ENCODE measurements at regions not wholly inside any gene's neighbourhood (a gene's known extent, or its start where the extent isn't known, plus 50 kb on each side); places are given as distances from the start of the nearest gene placed in this dataset.

- Histone ChIP-seq H3K4me2 (no peak overlapping the region), H3K9ac (no peak overlapping the region), H3K27ac (no peak overlapping the region), H3K4me1 (no peaks in the 10 kb centered on the region), H3K36me3 (no peaks in the 10 kb centered on the region), H3K9me3 (replicated peaks in 1 of 11) (peaks cover 0 to 17% (median 5%) of the 10 kb centered on the region in 11 experiments; a peak in 9 of 22 replicates), H3K27me3 (no peaks in the 10 kb centered on the region), H4K20me1 (no peaks in the 10 kb centered on the region), H3K4me3 (no peak overlapping the region)
- no peak for TF ChIP-seq Cebpa-rat (IDR thresholded peaks at IDR 0.05)
Measured at GRCh38 chr11:109929308-109929707, 163.9 kb upstream of the ZC3H12C start.

DNA sequence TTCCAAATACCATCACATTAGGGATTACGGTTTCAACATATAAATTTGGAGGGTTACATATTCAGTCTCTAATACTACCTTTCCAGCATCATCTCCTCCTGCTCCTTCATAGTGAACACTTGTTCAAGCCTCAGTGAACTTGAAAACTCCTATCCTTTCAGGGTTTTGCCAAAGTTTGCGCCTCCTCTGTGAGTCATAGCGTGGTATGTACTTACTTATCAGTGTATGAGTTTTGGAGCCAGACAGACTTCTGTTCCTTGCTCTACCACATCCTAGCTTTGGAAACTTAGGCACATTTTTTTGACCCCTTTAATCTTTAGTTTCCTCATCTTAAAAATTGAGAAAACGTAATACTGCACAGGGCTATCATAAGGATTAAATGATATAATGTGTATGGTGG, 160.1 kb upstream of the ZC3H12C start:
- no peaks in the 10 kb centered on the region for H3K4me1 ChIP-seq
- no peak overlapping the region for H3K4me3 ChIP-seq
- no peak overlapping the region for H3K9ac ChIP-seq

GRCh38 chr11:109934151-109934550, 159.0 kb upstream of the ZC3H12C start:
- Histone ChIP-seq H3K4me1 (no peaks in the 10 kb centered on the region), H4K20me1 (no peaks in the 10 kb centered on the region), H3K27ac (no peak overlapping the region), H3K9me3 (replicated peaks in 1 of 11) (no peaks in the 10 kb centered on the region), H3K27me3 (no peaks in the 10 kb centered on the region), H3K4me3 (no peak overlapping the region), H3K36me3 (no peaks in the 10 kb centered on the region), H3K4me2 (no peak overlapping the region), H3K9ac (no peak overlapping the region)
- no peak for TF ChIP-seq Cebpa-rat (IDR thresholded peaks at IDR 0.05)

More for the DNA sequence above, 160.1 kb upstream of the ZC3H12C start:
- TF ChIP-seq Cebpa-rat (IDR thresholded peaks at IDR 0.05), result no peak
- Histone ChIP-seq H3K27me3 (no peaks in the 10 kb centered on the region), H3K27ac (no peak overlapping the region), H3K4me2 (no peak overlapping the region), H3K36me3 (no peaks in the 10 kb centered on the region), H3K9me3 (replicated peaks in 1 of 11) (no peaks in the 10 kb centered on the region), H4K20me1 (no peaks in the 10 kb centered on the region)

DNA sequence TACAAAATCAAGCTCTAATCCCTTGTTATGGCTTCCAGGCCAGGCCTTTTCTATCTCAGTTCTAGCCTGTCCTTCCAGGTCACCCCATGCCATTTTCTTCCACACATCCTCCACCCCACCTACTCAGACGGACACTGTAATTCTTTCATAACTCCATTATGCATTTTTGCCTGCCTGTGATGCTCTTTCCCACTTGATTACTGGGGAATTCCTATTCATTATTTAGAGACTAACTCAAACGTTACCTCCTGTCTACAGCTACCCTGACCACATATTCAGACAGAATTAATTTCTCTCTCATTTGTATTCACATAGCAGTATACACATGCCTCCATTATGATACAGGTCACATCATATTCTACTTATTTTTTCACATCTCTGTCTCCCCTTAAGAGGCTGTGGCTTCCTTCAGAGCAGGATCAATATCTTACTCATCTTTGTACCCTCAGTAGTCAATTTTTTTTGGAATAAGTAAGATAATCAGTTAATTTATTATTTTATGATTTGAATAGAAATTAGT, 156.5 kb upstream of the ZC3H12C start:
- H3K4me1 ChIP-seq, result peaks cover 0 to 16% (median 3%) of the 10 kb centered on the region in 10 experiments; a peak in 9 of 20 replicates
- no peak overlapping the region for H3K9ac ChIP-seq
- no peak overlapping the region for H3K4me2 ChIP-seq
- H3K9me3 ChIP-seq (replicated peaks in 1 of 11), result no peaks in the 10 kb centered on the region
- H3K36me3 ChIP-seq, result no peaks in the 10 kb centered on the region
- no peak overlapping the region for H3K4me3 ChIP-seq
- no peaks in the 10 kb centered on the region for H3K27me3 ChIP-seq
- no peak for TF ChIP-seq Cebpa-rat (IDR thresholded peaks at IDR 0.05)
- H3K27ac ChIP-seq, result no peak overlapping the region
- no peaks in the 10 kb centered on the region for H4K20me1 ChIP-seq

DNA sequence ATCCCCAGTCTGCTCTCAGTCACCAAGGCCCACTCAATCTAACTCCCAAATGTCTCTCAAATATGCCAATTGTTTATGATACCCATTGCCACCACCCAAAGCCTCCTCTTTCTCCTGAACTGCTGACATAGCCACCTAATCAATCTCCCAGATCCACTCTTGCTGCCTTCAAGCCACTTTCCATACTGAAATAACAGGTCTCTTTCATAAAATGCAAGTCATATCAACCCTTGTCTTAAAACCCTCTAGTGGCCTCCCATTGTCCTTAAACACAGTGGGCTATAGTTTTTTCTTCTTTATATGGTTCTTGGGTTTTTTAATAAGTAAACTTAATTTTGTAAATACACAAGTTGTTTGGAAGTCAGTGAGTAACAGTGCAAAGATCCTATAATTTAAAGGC, 155.2 kb upstream of the ZC3H12C start:
- no peak for TF ChIP-seq Cebpa-rat (IDR thresholded peaks at IDR 0.05)
- no peaks in the 10 kb centered on the region for H3K27me3 ChIP-seq
- no peak overlapping the region for H3K4me3 ChIP-seq
- no peaks in the 10 kb centered on the region for H4K20me1 ChIP-seq
- H3K27ac ChIP-seq, result no peak overlapping the region
- no peaks in the 10 kb centered on the region for H3K9me3 ChIP-seq (replicated peaks in 1 of 11)
- no peak overlapping the region for H3K4me2 ChIP-seq
- H3K9ac ChIP-seq, result no peak overlapping the region
- peaks cover 0 to 28% (median 6%) of the 10 kb centered on the region in 10 experiments; a peak in 10 of 20 replicates for H3K4me1 ChIP-seq
- no peaks in the 10 kb centered on the region for H3K36me3 ChIP-seq

- H4K20me1 ChIP-seq, result no peaks in the 10 kb centered on the region
- H3K4me1 ChIP-seq, result peaks cover 0 to 30% (median 6%) of the 10 kb centered on the region in 10 experiments; a peak in 10 of 20 replicates
- H3K36me3 ChIP-seq, result no peaks in the 10 kb centered on the region
- no peak overlapping the region for H3K4me2 ChIP-seq
- TF ChIP-seq Cebpa-rat (IDR thresholded peaks at IDR 0.05), result no peak
- H3K27ac ChIP-seq, result no peak overlapping the region
- no peak overlapping the region for H3K9ac ChIP-seq
- no peaks in the 10 kb centered on the region for H3K27me3 ChIP-seq
- no peaks in the 10 kb centered on the region for H3K9me3 ChIP-seq (replicated peaks in 1 of 11)
- H3K4me3 ChIP-seq, result no peak overlapping the region
Measured at GRCh38 chr11:109939166-109939810, 153.9 kb upstream of the ZC3H12C start.

DNA sequence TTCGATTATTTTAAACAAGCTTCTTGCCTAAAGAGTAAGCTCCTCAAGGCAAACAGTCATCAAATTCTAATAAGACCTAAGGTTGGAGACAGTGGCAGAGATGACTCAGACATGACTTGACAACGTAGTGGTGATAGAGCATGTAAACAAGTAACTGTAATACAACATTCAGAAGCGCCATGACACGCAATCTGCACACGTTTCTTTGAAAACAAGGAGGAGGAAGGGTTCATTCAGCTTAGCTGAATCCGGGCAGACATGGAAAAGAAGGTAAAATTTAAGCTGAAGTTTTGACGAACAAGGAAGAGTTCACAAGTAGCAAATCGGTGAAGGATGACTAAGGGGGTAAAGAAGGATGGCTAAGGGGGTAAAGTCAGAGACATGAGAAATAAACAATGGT, 152.4 kb upstream of the ZC3H12C start:
- H3K36me3 ChIP-seq, result no peaks in the 10 kb centered on the region
- H4K20me1 ChIP-seq, result no peaks in the 10 kb centered on the region
- H3K4me3 ChIP-seq, result no peak overlapping the region
- no peaks in the 10 kb centered on the region for H3K9me3 ChIP-seq (replicated peaks in 1 of 11)
- H3K9ac ChIP-seq, result no peak overlapping the region
- no peak for TF ChIP-seq Cebpa-rat (IDR thresholded peaks at IDR 0.05)
- peak overlapping the region in 3 of 11 experiments; percentile 61 to 74 (median 62); a peak in 4 of 22 replicates for H3K4me2 ChIP-seq
- H3K4me1 ChIP-seq, result peaks cover 0 to 31% (median 7%) of the 10 kb centered on the region in 10 experiments; a peak in 11 of 20 replicates
- H3K27me3 ChIP-seq, result no peaks in the 10 kb centered on the region
- H3K27ac ChIP-seq, result peak overlapping the region in 2 of 11 experiments; percentile 30 to 40; a peak in 1 of 22 replicates

- Histone ChIP-seq H4K20me1 (no peaks in the 10 kb centered on the region), H3K27ac (peak overlapping the region in 4 of 11 experiments; percentile 4 to 76 (median 34); a peak in 5 of 22 replicates), H3K36me3 (peaks cover 0 to 6% (median 0%) of the 10 kb centered on the region in 11 experiments; a peak in 1 of 22 replicates), H3K4me3 (no peak overlapping the region), H3K9ac (peak overlapping the region in 2 of 11 experiments; percentile 22 to 69; a peak in 3 of 22 replicates), H3K4me2 (peak overlapping the region in 6 of 11 experiments; percentile 16 to 63 (median 40); a peak in 9 of 22 replicates), H3K4me1 (peaks cover 4 to 33% (median 15%) of the 10 kb centered on the region in 10 experiments; a peak in 17 of 20 replicates), H3K27me3 (no peaks in the 10 kb centered on the region), H3K9me3 (replicated peaks in 1 of 11) (peaks cover 21 to 25% (median 24%) of the 10 kb centered on the region in 11 experiments)
- no peak for TF ChIP-seq Cebpa-rat (IDR thresholded peaks at IDR 0.05)
Measured at GRCh38 chr11:109945626-109946321, 147.4 kb upstream of the ZC3H12C start.

DNA sequence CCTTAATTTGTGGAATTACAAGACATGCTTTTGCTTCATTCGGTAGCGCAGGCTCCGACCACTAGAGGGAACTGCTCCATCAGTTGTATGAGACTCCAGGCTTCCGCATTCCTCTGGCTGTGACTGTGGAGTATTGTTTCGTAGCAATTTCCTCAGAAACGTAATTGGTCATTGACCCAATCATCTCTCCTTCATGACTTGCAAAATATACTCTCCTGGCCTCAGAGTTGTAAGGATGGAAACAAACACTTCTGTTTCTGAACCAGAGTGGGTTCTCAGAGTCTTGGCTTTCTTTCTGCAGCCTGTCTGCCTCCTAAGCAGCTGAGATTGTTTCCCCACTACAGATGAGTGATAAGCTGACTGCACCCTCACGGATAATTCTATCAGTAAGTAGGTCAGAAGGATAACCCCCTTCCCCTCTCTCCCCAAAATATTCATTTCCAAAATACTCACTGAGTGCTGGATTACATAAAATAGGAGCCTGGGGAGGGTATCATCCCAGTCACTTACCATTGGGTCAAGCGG, 146.8 kb upstream of the ZC3H12C start:
- peak overlapping the region in 4 of 10 experiments; percentile 3 to 33 (median 28); a peak in 2 of 20 replicates for H3K4me3 ChIP-seq
- H3K27ac ChIP-seq, result peak overlapping the region; percentile 47 to 83 (median 70); a peak in 21 of 22 replicates
- H3K9ac ChIP-seq, result peak overlapping the region in 10 of 11 experiments; percentile 15 to 69 (median 57); a peak in 18 of 22 replicates
- peak overlapping the region; percentile 16 to 64 (median 57); a peak in 21 of 22 replicates for H3K4me2 ChIP-seq
- H3K36me3 ChIP-seq, result peaks cover 0 to 6% (median 0%) of the 10 kb centered on the region in 11 experiments; a peak in 1 of 22 replicates
- H3K4me1 ChIP-seq, result peaks cover 4 to 27% (median 14%) of the 10 kb centered on the region in 10 experiments; a peak in 17 of 20 replicates
- H4K20me1 ChIP-seq, result no peaks in the 10 kb centered on the region
- H3K27me3 ChIP-seq, result no peaks in the 10 kb centered on the region
- peaks cover 23 to 31% (median 27%) of the 10 kb centered on the region in 11 experiments for H3K9me3 ChIP-seq (replicated peaks in 1 of 11)
- TF ChIP-seq Cebpa-rat (IDR thresholded peaks at IDR 0.05), result no peak
